ENCODE measurements at regions not wholly inside any gene's neighbourhood (a gene's known extent, or its start where the extent isn't known, plus 50 kb on each side); places are given as distances from the start of the nearest gene placed in this dataset.
A peak's percentile ranks its signal among the peaks of the same experiment; 100 is the strongest.

DNA sequence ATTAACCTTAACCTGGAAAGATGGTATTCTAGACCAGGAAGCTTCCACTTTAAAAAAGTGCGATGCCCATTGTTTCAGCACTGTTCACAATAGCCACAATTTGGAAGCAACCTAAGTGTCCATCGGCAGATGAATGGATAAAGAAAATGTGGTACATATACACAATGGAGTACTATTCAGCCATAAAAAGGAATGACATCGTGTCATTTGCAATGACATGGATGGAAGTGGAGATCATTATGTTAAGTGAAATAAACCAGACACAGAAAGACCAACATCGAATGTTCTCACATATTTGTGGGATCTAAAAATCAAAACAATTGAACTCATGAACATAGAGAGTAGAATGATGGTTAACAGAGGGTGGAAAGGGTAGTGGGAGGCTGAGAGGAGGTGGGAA lies 94.2 kb downstream of the NR2F2 start:
- Histone ChIP-seq H3K27ac (ENCODE audit: poor library complexity, severe bottlenecking) (no peak overlapping the region), H3K36me3 (ENCODE audit: low read depth) (no peaks in the 10 kb centered on the region), H3K9me3 (ENCODE audit: severe bottlenecking) (no peaks in the 10 kb centered on the region), H3K4me3 (ENCODE audit: severe bottlenecking) (no peak overlapping the region), H3K4me1 (ENCODE audit: insufficient read depth, poor library complexity, severe bottlenecking) (no peaks in the 10 kb centered on the region), H3K27me3 (ENCODE audit: insufficient read depth, poor library complexity, severe bottlenecking) (peaks cover 67% of the 10 kb centered on the region)
- TF ChIP-seq, protein P1, sequence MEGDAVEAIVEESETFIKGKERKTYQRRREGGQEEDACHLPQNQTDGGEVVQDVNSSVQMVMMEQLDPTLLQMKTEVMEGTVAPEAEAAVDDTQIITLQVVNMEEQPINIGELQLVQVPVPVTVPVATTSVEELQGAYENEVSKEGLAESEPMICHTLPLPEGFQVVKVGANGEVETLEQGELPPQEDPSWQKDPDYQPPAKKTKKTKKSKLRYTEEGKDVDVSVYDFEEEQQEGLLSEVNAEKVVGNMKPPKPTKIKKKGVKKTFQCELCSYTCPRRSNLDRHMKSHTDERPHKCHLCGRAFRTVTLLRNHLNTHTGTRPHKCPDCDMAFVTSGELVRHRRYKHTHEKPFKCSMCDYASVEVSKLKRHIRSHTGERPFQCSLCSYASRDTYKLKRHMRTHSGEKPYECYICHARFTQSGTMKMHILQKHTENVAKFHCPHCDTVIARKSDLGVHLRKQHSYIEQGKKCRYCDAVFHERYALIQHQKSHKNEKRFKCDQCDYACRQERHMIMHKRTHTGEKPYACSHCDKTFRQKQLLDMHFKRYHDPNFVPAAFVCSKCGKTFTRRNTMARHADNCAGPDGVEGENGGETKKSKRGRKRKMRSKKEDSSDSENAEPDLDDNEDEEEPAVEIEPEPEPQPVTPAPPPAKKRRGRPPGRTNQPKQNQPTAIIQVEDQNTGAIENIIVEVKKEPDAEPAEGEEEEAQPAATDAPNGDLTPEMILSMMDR (IDR thresholded peaks at IDR 0.05; ENCODE audit: poor library complexity, severe bottlenecking), result no peak
- no peak for ATAC-seq (ENCODE audit: low read depth)
- no peak for DNase-seq (ENCODE audit: low spot score)

DNA sequence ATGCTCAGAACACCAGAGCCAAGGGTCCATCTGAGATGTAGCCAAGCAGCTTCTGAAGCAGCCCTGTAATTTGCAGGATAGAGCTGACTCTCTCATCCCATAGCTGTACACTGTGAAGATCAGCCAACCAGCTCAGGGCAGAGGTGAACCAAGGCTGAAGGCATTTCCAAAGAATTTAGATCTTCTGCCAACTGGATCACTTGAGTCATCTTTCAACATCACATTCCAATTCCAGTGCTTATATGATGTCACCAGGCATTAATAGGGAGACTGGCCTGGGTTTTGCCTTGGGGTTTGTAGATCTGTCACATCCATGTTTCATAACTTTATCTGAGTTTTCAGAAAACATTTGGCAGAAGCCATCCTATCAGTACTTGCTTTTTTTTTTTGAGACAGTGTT lies 98.2 kb downstream of the NR2F2 start:
- TF ChIP-seq, protein P1 (IDR thresholded peaks at IDR 0.05; ENCODE audit: poor library complexity, severe bottlenecking), result no peak
- Histone ChIP-seq H3K27me3 (ENCODE audit: insufficient read depth, poor library complexity, severe bottlenecking) (peaks cover 57% of the 10 kb centered on the region), H3K9me3 (ENCODE audit: severe bottlenecking) (no peaks in the 10 kb centered on the region), H3K27ac (ENCODE audit: poor library complexity, severe bottlenecking) (no peak overlapping the region), H3K4me1 (ENCODE audit: insufficient read depth, poor library complexity, severe bottlenecking) (no peaks in the 10 kb centered on the region), H3K4me3 (ENCODE audit: severe bottlenecking) (no peak overlapping the region), H3K36me3 (ENCODE audit: low read depth) (no peaks in the 10 kb centered on the region)
- DNase-seq (ENCODE audit: low spot score) (peak; percentile 58), ATAC-seq (ENCODE audit: low read depth) (peak; percentile 98)

DNA sequence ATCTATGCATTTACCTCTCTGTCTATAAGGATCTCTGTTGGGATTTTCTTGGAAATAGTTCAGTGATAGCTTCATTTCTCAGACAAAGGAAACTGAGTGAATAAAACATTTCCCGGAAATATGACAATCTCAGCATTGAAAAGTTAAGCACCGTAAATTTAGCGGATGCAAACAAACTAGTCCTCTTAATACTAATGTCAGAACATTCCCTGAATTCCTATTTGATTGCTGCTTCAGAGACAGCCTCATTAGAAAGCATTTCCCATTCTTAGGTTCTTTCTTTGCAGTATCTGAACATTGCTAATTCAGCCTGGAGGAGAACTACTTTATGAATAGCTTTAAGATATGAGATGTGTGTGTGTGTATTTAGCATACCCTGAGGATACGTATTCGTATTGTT lies 101.3 kb downstream of the NR2F2 start:
- H3K4me1 ChIP-seq (ENCODE audit: insufficient read depth, poor library complexity, severe bottlenecking), result no peaks in the 10 kb centered on the region
- H3K27ac ChIP-seq (ENCODE audit: poor library complexity, severe bottlenecking), result no peak overlapping the region
- H3K36me3 ChIP-seq (ENCODE audit: low read depth), result no peaks in the 10 kb centered on the region
- no peak for DNase-seq (ENCODE audit: low spot score)
- TF ChIP-seq, protein P1 (IDR thresholded peaks at IDR 0.05; ENCODE audit: poor library complexity, severe bottlenecking), result no peak
- peaks cover 54% of the 10 kb centered on the region for H3K27me3 ChIP-seq (ENCODE audit: insufficient read depth, poor library complexity, severe bottlenecking)
- H3K9me3 ChIP-seq (ENCODE audit: severe bottlenecking), result no peaks in the 10 kb centered on the region
- H3K4me3 ChIP-seq (ENCODE audit: severe bottlenecking), result no peak overlapping the region
- ATAC-seq (ENCODE audit: low read depth), result no peak

DNA sequence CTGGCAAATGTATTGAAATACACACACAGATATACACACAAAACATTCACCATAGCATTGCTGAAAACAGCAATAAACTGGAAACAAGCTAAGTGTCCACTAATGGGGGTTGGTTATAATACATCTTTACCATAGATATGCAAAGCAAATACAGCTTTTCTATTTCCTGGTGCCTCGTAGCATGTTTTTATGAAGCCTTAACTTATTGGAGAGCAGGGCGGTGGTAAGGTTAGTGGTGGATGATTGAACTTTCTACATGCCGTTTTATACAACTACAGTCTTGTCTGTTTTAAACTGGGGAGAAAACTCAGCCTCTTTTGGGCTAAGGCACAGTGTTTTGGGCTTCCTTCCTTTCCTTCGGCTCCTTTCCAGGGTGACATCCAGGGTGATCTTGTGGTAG lies 104.5 kb downstream of the NR2F2 start:
- Histone ChIP-seq H3K4me1 (ENCODE audit: insufficient read depth, poor library complexity, severe bottlenecking) (no peaks in the 10 kb centered on the region), H3K27ac (ENCODE audit: poor library complexity, severe bottlenecking) (no peak overlapping the region), H3K36me3 (ENCODE audit: low read depth) (no peaks in the 10 kb centered on the region), H3K4me3 (ENCODE audit: severe bottlenecking) (no peak overlapping the region), H3K9me3 (ENCODE audit: severe bottlenecking) (no peaks in the 10 kb centered on the region), H3K27me3 (ENCODE audit: insufficient read depth, poor library complexity, severe bottlenecking) (peaks cover 84% of the 10 kb centered on the region)
- TF ChIP-seq, protein P1 (IDR thresholded peaks at IDR 0.05; ENCODE audit: poor library complexity, severe bottlenecking), result no peak
- DNase-seq (ENCODE audit: low spot score) (no peak), ATAC-seq (ENCODE audit: low read depth) (no peak)

DNA sequence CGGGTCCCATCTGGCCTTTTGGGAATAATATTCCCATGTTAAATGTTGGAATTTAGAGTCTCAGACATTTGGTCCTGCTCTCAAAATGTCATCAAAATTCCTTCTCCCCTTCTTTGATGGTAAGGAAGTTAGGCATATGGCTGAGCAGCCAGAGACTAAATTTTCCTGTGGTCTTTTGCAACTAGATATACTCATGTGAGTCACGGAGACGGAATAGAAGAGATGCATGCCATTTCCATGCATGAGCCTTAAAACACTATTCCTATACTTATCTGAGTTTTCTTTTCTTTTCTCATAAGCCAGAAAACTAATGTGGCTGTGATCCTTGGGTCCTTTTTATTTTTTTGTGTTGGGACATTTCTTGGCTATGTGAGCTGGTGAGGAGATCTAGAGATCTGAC lies 105.3 kb downstream of the NR2F2 start:
- DNase-seq (ENCODE audit: low spot score) (no peak), ATAC-seq (ENCODE audit: low read depth) (no peak)
- H3K4me1 ChIP-seq (ENCODE audit: insufficient read depth, poor library complexity, severe bottlenecking), result no peaks in the 10 kb centered on the region
- no peak overlapping the region for H3K27ac ChIP-seq (ENCODE audit: poor library complexity, severe bottlenecking)
- TF ChIP-seq, protein P1 (IDR thresholded peaks at IDR 0.05; ENCODE audit: poor library complexity, severe bottlenecking), result no peak
- H3K9me3 ChIP-seq (ENCODE audit: severe bottlenecking), result no peaks in the 10 kb centered on the region
- H3K27me3 ChIP-seq (ENCODE audit: insufficient read depth, poor library complexity, severe bottlenecking), result peaks cover 87% of the 10 kb centered on the region
- no peaks in the 10 kb centered on the region for H3K36me3 ChIP-seq (ENCODE audit: low read depth)
- H3K4me3 ChIP-seq (ENCODE audit: severe bottlenecking), result no peak overlapping the region
